ENCODE measurements at regions not wholly inside any gene's neighbourhood (a gene's known extent, or its start where the extent isn't known, plus 50 kb on each side); places are given as distances from the start of the nearest gene placed in this dataset.

- TF ChIP-seq ATF3 (IDR thresholded peaks at IDR 0.05; ENCODE audit: insufficient read depth, low read depth, low read length) (no peak), SIN3A (conservative IDR thresholded peaks at IDR 0.05 in 1 of 2, IDR thresholded peaks at IDR 0.05 in 1 of 2; ENCODE audit: low read depth in 1 of 2, low read length in 2 of 2) (no peak), BCL11A (IDR thresholded peaks at IDR 0.05; ENCODE audit: low read depth in 2 of 2, low read length in 2 of 2) (no peak)
These were observed 72.9 kb downstream of the SIK1 start (continued) for GRCh38 chr21:43354026-43354420.

Data from H1 (cell line).